ENCODE measurements at regions not wholly inside any gene's neighbourhood (a gene's known extent, or its start where the extent isn't known, plus 50 kb on each side); places are given as distances from the start of the nearest gene placed in this dataset.

GRCh38 chr4:30822911-30823551, 102.9 kb downstream of the PCDH7 start:
- no peak for TF ChIP-seq CTCF (IDR thresholded peaks at IDR 0.05; ENCODE audit: control extremely low read depth in 1 of 3, insufficient read depth in 1 of 3, low read depth in 1 of 3, low read length in 3 of 3)
- no peak for TF ChIP-seq GABPA (IDR thresholded peaks at IDR 0.05; ENCODE audit: borderline replicate concordance, insufficient read depth, low read length)
- TF ChIP-seq POLR2A (IDR thresholded peaks at IDR 0.05; ENCODE audit: control extremely low read depth in 1 of 2, low read depth in 2 of 2, low read length in 2 of 2): no peak
- TF ChIP-seq, protein P1, sequence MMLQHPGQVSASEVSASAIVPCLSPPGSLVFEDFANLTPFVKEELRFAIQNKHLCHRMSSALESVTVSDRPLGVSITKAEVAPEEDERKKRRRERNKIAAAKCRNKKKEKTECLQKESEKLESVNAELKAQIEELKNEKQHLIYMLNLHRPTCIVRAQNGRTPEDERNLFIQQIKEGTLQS (IDR thresholded peaks at IDR 0.05; ENCODE audit: insufficient read depth, low read depth, low read length): no peak
- no peak for TF ChIP-seq JUND (IDR thresholded peaks at IDR 0.05; ENCODE audit: low read length)
- no peak for TF ChIP-seq EZH2 (IDR thresholded peaks at IDR 0.05; ENCODE audit: low read depth, low read length, severe bottlenecking)
- TF ChIP-seq MAFK (IDR thresholded peaks at IDR 0.05; ENCODE audit: low read depth, low read length): 0 out of 2 replicates have a peak, but pooled peaks have one; percentile 7
- no peak; the same call in 1 of the 2 replicates for TF ChIP-seq JUN (IDR thresholded peaks at IDR 0.05; ENCODE audit: low read depth, low read length)
- no peak for TF ChIP-seq TAF1 (IDR thresholded peaks at IDR 0.05; ENCODE audit: low read depth, low read length)
- no peak for TF ChIP-seq USF2 (IDR thresholded peaks at IDR 0.05; ENCODE audit: low read length)
- TF ChIP-seq CTBP2 (IDR thresholded peaks at IDR 0.05; ENCODE audit: borderline replicate concordance, insufficient read depth, insufficient read length, low read length): no peak
- TF ChIP-seq SUZ12 (IDR thresholded peaks at IDR 0.05; ENCODE audit: low read length): no peak
- no peak for TF ChIP-seq ASH2L (IDR thresholded peaks at IDR 0.05; ENCODE audit: low read length)
- no peak for TF ChIP-seq MAX (IDR thresholded peaks at IDR 0.05)
